Dermis blood vessel endothelial cell (primary cell): ENCODE measurements at regions not wholly inside any gene's neighbourhood (a gene's known extent, or its start where the extent isn't known, plus 50 kb on each side); places are given as distances from the start of the nearest gene placed in this dataset.

ENCODE experiments used
- DNase-seq: peaks from one replicate; pipeline ENCODE4 v3.0.0; 2010

- no peak for DNase-seq
Observed at GRCh38 chr1:103248417-103249102, 140.2 kb upstream of the COL11A1 start.

GRCh38 chr1:103247517-103247916 lies 139.2 kb upstream of the COL11A1 start:
- DNase-seq: no peak

GRCh38 chr1:103243481-103243880 lies 135.2 kb upstream of the COL11A1 start:
- DNase-seq: no peak

- DNase-seq: no peak
Observed at GRCh38 chr1:103239034-103239433, 130.7 kb upstream of the COL11A1 start.

GRCh38 chr1:103230061-103230460 lies 121.7 kb upstream of the COL11A1 start:
- DNase-seq: no peak

GRCh38 chr1:103220631-103221041 lies 112.3 kb upstream of the COL11A1 start:
- DNase-seq: no peak

GRCh38 chr1:103218821-103219220 lies 110.5 kb upstream of the COL11A1 start:
- no peak for DNase-seq

- no peak for DNase-seq
Observed at GRCh38 chr1:103218369-103218768, 110.0 kb upstream of the COL11A1 start.

GRCh38 chr1:103211073-103211472 lies 102.8 kb upstream of the COL11A1 start:
- no peak for DNase-seq

- DNase-seq: no peak
Observed at GRCh38 chr1:103208844-103209243, 100.5 kb upstream of the COL11A1 start.

- DNase-seq: no peak
Observed at GRCh38 chr1:103199001-103199400, 90.7 kb upstream of the COL11A1 start.

GRCh38 chr1:103198076-103198475 lies 89.8 kb upstream of the COL11A1 start:
- no peak for DNase-seq

GRCh38 chr1:103197216-103197615 lies 88.9 kb upstream of the COL11A1 start:
- DNase-seq: no peak

GRCh38 chr1:103194984-103195383 lies 86.7 kb upstream of the COL11A1 start:
- DNase-seq: no peak

GRCh38 chr1:103194060-103194459 lies 85.7 kb upstream of the COL11A1 start:
- DNase-seq: no peak

GRCh38 chr1:103191327-103191726 lies 83.0 kb upstream of the COL11A1 start:
- no peak for DNase-seq

GRCh38 chr1:103190766-103191165 lies 82.4 kb upstream of the COL11A1 start:
- DNase-seq: no peak

GRCh38 chr1:103187673-103188072 lies 79.4 kb upstream of the COL11A1 start:
- no peak for DNase-seq

GRCh38 chr1:103180660-103181059 lies 72.3 kb upstream of the COL11A1 start:
- no peak for DNase-seq

GRCh38 chr1:103177108-103177775 lies 68.9 kb upstream of the COL11A1 start:
- DNase-seq: no peak

GRCh38 chr1:103171041-103171590 lies 62.8 kb upstream of the COL11A1 start:
- no peak for DNase-seq

GRCh38 chr1:103170609-103171008 lies 62.3 kb upstream of the COL11A1 start:
- DNase-seq: no peak

GRCh38 chr1:103162360-103162759 lies 54.0 kb upstream of the COL11A1 start:
- no peak for DNase-seq

- no peak for DNase-seq
Observed at GRCh38 chr1:103160281-103160680, 52.0 kb upstream of the COL11A1 start.
